ENCODE measurements at regions not wholly inside any gene's neighbourhood (a gene's known extent, or its start where the extent isn't known, plus 50 kb on each side); places are given as distances from the start of the nearest gene placed in this dataset.
A peak's percentile ranks its signal among the peaks of the same experiment; 100 is the strongest.

DNA sequence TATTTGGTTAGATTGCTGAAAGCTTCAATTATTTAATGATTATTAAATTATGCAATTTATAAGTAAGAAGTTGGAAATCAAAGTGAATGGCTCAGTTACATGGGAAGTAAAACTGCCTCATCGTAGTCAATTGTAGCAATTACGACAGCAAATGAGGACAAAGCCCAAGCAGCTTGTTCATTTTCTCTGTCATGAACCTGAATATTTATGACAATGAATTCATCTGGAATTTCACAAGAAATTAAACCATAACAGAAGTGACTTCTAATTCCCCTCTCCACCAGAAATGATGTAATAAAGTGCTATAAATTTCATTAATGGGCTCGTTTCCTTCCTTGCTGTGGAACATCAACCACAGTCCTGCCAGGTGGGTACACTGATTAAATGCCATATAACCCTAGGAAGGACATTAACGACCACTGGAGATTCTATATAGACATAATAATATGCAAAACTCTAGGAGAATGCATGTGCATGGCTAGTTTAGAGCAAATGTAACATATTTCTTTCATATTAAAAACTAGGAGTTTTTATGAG, 273.8 kb upstream of the DCBLD2 start:
- Mint-ChIP-seq H3K27ac (no peak overlapping the region), H3K36me3 (no peaks in the 10 kb centered on the region)

GRCh38 chr3:99172736-99173657, 271.5 kb upstream of the DCBLD2 start:
- peak overlapping the region in 2 of 6 donors; percentile 22 to 66 for H3K27ac Mint-ChIP-seq
- H3K27me3 Mint-ChIP-seq = peaks cover 0 to under 1% (median 0%) of the 10 kb centered on the region in 3 donors
- H3K4me3 Mint-ChIP-seq = no peak overlapping the region
- H3K9me3 Mint-ChIP-seq = peaks cover 0 to 6% (median 5%) of the 10 kb centered on the region in 7 donors
- no peaks in the 10 kb centered on the region for H3K36me3 Mint-ChIP-seq
- H3K4me1 Mint-ChIP-seq = no peaks in the 10 kb centered on the region
- DNase-seq (no peak), ATAC-seq (ENCODE audit: low read depth in 2 of 2) (no peak)

More for the DNA sequence above, 273.8 kb upstream of the DCBLD2 start:
- ATAC-seq (ENCODE audit: low read depth in 2 of 2) (no peak), DNase-seq (no peak)
- Mint-ChIP-seq H3K4me1 (no peaks in the 10 kb centered on the region), H3K9me3 (peaks cover 0 to 5% (median 3%) of the 10 kb centered on the region in 7 donors), H3K27me3 (peaks cover 0 to 3% (median 0%) of the 10 kb centered on the region in 3 donors), H3K4me3 (no peak overlapping the region)

DNA sequence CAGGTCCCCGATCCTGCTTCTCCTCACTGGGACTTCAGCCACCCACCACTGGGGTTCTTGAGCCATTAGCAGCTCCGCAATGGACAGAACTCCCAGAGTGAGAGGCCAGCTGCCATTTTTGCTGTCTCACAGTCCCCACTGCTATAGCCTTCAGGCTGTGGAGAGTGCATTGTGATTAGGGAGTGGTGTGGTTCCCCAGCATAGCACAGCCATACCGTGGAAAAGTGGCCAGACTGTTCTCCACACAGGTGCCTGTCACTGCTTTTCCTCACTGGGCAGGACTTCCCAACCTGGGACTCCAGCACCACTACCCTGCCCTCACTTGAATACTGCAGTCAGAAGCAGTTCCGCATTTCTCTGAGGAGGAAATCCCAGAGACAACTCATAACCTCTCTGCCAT, 270.3 kb upstream of the DCBLD2 start:
- Mint-ChIP-seq H3K27me3 (no peaks in the 10 kb centered on the region), H3K4me1 (no peaks in the 10 kb centered on the region), H3K36me3 (no peaks in the 10 kb centered on the region), H3K4me3 (no peak overlapping the region), H3K27ac (no peak overlapping the region), H3K9me3 (peaks cover 0 to 6% (median 3%) of the 10 kb centered on the region in 7 donors)
- ATAC-seq (ENCODE audit: low read depth in 2 of 2) = no peak
- no peak for DNase-seq

- Mint-ChIP-seq H3K9me3 (peaks cover 0 to 6% (median 3%) of the 10 kb centered on the region in 7 donors), H3K4me1 (no peaks in the 10 kb centered on the region), H3K27me3 (no peaks in the 10 kb centered on the region), H3K36me3 (no peaks in the 10 kb centered on the region), H3K4me3 (no peak overlapping the region), H3K27ac (no peak overlapping the region)
- DNase-seq (no peak), ATAC-seq (ENCODE audit: low read depth in 2 of 2) (no peak)
These were observed 269.5 kb upstream of the DCBLD2 start for GRCh38 chr3:99170867-99171517.

GRCh38 chr3:99167071-99167470, 265.6 kb upstream of the DCBLD2 start:
- no peak for ATAC-seq (ENCODE audit: low read depth in 2 of 2)
- Mint-ChIP-seq H3K4me3 (no peak overlapping the region), H3K27ac (no peak overlapping the region), H3K9me3 (peaks cover 0 to 5% (median 3%) of the 10 kb centered on the region in 7 donors), H3K27me3 (no peaks in the 10 kb centered on the region), H3K36me3 (no peaks in the 10 kb centered on the region), H3K4me1 (no peaks in the 10 kb centered on the region)
- no peak for DNase-seq

GRCh38 chr3:99163314-99163713, 261.8 kb upstream of the DCBLD2 start:
- Mint-ChIP-seq H3K4me3 (no peak overlapping the region), H3K4me1 (no peaks in the 10 kb centered on the region), H3K9me3 (peaks cover 0 to 15% (median 7%) of the 10 kb centered on the region in 7 donors), H3K36me3 (no peaks in the 10 kb centered on the region), H3K27me3 (no peaks in the 10 kb centered on the region), H3K27ac (no peak overlapping the region)
- DNase-seq = no peak
- no peak for ATAC-seq (ENCODE audit: low read depth in 2 of 2)

DNA sequence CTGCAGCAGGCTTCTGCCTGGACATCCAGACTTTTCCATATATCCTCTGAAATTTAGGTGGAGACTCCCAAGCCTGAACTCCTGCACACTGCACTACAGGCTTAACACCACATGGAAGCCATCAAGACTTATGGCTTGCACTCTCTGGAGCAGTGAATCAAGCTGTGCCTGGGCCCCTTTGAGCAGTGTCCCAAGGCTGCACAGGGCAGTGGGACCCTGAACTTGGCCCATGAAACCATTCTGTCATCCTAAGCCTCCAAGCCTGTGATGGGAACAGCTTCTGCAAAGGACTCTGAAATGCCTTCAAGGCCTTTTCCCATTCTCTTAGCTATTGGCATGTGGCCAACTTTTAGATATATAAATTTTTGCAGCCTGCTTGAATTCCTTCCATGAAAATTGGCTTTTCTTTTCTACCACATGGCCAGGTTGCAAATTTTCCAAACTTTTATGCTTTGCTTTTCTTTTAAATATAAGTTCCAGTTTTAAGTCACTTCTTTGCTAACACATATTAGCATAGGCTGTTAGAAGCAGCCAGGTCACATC, 257.8 kb upstream of the DCBLD2 start:
- Mint-ChIP-seq H3K9me3 (peaks cover 4 to 36% (median 15%) of the 10 kb centered on the region in 7 donors), H3K27ac (no peak overlapping the region), H3K4me1 (no peaks in the 10 kb centered on the region), H3K27me3 (no peaks in the 10 kb centered on the region), H3K36me3 (no peaks in the 10 kb centered on the region), H3K4me3 (no peak overlapping the region)
- DNase-seq (no peak), ATAC-seq (ENCODE audit: low read depth in 2 of 2) (no peak)

DNA sequence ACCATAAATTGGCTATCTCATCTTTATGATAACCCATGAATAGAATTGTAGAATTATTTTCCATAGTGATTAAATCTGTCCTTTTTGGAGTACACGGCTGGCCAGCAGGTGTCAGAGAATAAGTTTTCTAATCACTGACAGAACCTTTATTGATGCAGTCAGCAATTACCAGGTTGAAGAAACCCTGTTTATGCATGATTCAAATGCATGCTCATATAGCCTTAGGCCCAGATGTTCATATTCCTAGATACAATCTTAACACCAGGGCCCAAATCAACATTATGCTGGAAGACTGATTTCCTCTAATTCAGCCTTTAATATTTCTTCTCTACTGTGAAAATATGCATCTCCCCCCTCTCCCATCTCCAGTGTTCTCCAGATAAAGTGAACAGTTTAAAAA, 243.5 kb upstream of the DCBLD2 start:
- DNase-seq = no peak
- ATAC-seq (ENCODE audit: low read depth in 2 of 2) = no peak
- H3K9me3 Mint-ChIP-seq = peaks cover 0 to 17% (median 7%) of the 10 kb centered on the region in 7 donors
- H3K27ac Mint-ChIP-seq = no peak overlapping the region
- peaks cover 0 to 4% (median 0%) of the 10 kb centered on the region in 3 donors for H3K27me3 Mint-ChIP-seq
- no peaks in the 10 kb centered on the region for H3K36me3 Mint-ChIP-seq
- no peak overlapping the region for H3K4me3 Mint-ChIP-seq
- H3K4me1 Mint-ChIP-seq = no peaks in the 10 kb centered on the region

DNA sequence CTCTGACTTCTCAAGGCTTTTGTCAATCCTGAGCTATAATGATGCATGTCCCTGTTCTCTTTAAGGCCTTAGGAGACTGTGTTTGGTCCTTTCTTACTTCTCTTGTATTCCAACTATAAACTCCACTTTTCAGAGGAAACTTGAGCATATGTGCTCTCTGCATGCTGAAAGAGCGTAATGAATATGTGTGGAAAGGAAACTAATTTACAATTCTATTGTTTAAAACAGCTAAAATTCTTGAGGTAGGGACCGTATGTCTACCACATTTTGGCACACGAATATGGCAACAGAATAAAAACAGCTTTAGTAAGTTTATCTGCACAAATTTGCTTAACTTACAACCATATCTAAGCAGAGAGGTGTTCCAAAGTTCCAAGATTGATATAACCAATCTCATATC, 242.0 kb upstream of the DCBLD2 start:
- Mint-ChIP-seq H3K4me1 (no peaks in the 10 kb centered on the region), H3K36me3 (no peaks in the 10 kb centered on the region), H3K9me3 (peaks cover 0 to 23% (median 7%) of the 10 kb centered on the region in 7 donors), H3K4me3 (no peak overlapping the region), H3K27me3 (peaks cover 0 to 4% (median 0%) of the 10 kb centered on the region in 3 donors), H3K27ac (no peak overlapping the region)
- no peak for DNase-seq
- ATAC-seq (ENCODE audit: low read depth in 2 of 2) = no peak

DNA sequence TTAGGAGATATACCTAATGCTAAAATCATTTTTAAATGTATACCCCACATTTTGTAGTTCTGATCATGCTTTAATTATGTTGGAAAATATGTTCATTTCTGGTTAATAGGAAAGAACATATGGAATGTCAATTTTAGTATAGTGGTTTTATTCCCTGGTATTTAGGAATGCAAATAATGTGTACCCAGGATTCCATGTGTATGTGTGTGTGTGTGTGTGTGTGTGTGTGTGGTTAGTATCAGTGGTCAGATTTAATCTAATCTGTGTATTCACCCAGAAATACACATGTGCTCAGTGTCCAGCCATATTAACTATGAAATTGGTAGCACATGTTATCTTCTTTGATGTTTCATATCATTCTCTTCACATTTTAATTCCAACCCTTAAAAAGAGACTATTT, 233.5 kb upstream of the DCBLD2 start:
- ATAC-seq (ENCODE audit: low read depth in 2 of 2) (no peak), DNase-seq (no peak)
- no peak overlapping the region for H3K4me3 Mint-ChIP-seq
- H3K36me3 Mint-ChIP-seq = no peaks in the 10 kb centered on the region
- no peaks in the 10 kb centered on the region for H3K27me3 Mint-ChIP-seq
- H3K9me3 Mint-ChIP-seq = peaks cover 2 to 20% (median 6%) of the 10 kb centered on the region in 7 donors
- H3K27ac Mint-ChIP-seq = no peak overlapping the region
- no peaks in the 10 kb centered on the region for H3K4me1 Mint-ChIP-seq

DNA sequence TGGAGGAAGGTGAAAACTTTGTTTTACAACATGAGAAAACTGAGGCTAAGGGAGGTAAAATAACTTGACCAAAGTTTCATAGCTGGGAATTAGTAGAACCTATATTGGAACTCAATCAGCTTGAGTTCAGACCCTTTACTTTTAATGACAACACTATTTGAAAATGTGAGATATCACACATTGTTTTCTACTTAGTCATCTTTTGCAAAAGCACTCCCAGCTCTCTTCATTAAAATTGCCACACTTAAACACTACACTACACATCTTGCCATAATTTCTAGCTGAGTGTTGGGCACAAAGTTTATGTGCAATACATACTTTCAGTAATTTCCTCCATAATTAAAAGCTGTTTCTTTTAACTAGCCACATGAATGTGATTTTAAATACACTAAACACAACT, 230.4 kb upstream of the DCBLD2 start:
- no peak for ATAC-seq (ENCODE audit: low read depth in 2 of 2)
- DNase-seq = no peak
- H3K27me3 Mint-ChIP-seq = no peaks in the 10 kb centered on the region
- H3K4me3 Mint-ChIP-seq = no peak overlapping the region
- no peaks in the 10 kb centered on the region for H3K4me1 Mint-ChIP-seq
- peaks cover 0 to 12% (median 3%) of the 10 kb centered on the region in 7 donors for H3K9me3 Mint-ChIP-seq
- H3K27ac Mint-ChIP-seq = no peak overlapping the region
- H3K36me3 Mint-ChIP-seq = no peaks in the 10 kb centered on the region

DNA sequence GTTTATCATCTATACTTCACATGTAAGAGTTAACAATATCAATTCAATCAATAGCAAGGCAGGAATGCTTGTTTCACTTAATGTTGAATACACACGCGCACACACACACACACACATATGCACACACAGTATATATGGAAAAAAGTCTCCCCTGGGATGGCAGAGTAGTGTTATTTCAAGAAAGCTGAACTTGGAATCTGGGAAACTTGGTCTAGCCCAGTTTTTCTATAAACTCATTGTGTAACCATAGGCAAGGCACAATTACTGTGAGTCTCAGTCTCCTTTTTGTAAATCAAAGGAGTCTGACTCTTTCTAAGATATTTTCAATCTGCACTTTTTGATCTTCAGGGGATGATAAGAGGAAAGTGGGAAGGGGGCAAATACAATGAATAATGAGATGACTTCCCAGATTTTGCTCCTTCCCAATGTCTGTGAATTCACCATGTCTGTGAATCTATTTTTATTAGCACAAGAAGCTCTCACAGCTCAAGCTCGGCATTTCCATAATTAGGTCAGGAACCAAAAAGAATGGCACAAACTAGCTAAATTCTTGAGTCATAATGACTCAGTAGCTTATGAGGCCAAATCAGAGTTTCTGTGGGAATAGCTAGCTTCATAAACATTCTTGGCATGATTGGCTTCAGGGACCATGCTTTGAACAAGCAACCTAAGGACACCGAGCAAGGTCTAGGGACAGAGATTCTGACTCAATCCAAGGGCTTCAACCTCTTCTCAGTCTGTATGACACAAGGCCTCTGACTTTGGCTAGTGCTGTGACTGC, 227.4 kb upstream of the DCBLD2 start:
- ATAC-seq (ENCODE audit: low read depth in 2 of 2) (no peak), DNase-seq (no peak)
- peaks cover 0 to 6% (median 1%) of the 10 kb centered on the region in 7 donors for H3K9me3 Mint-ChIP-seq
- H3K36me3 Mint-ChIP-seq = no peaks in the 10 kb centered on the region
- no peaks in the 10 kb centered on the region for H3K27me3 Mint-ChIP-seq
- no peak overlapping the region for H3K27ac Mint-ChIP-seq
- no peaks in the 10 kb centered on the region for H3K4me1 Mint-ChIP-seq
- H3K4me3 Mint-ChIP-seq = no peak overlapping the region

- Mint-ChIP-seq H3K36me3 (no peaks in the 10 kb centered on the region), H3K4me3 (no peak overlapping the region), H3K27ac (no peak overlapping the region), H3K27me3 (no peaks in the 10 kb centered on the region), H3K9me3 (peaks cover 0 to 6% (median 0%) of the 10 kb centered on the region in 7 donors), H3K4me1 (no peaks in the 10 kb centered on the region)
- ATAC-seq (ENCODE audit: low read depth in 2 of 2) (no peak), DNase-seq (no peak)
These were observed 226.7 kb upstream of the DCBLD2 start for GRCh38 chr3:99128235-99128634.

Data from naive B cell (primary cell).